Liver (tissue), 8 donors: ENCODE measurements at regions not wholly inside any gene's neighbourhood (a gene's known extent, or its start where the extent isn't known, plus 50 kb on each side); places are given as distances from the start of the nearest gene placed in this dataset.

Experiments used
- DNase-seq: peaks from one replicate; pipeline ENCODE4 v3.0.0-alpha.2; 2017; ENCODE audit warnings: low spot score
- H3K27ac ChIP-seq, 2 donors: one replicate each; pipeline ENCODE4 v1.7.0; 2013; ENCODE audit warnings: inconsistent platforms in 2 of 2, low read length in 2 of 2, control low read depth in 1 of 2, low read depth in 1 of 2, mild to moderate bottlenecking in 1 of 2
- H3K27me3 ChIP-seq, 4 donors: one replicate each; pipeline versions ENCODE4 v1.6.1 to v1.7.0; 2013; ENCODE audit warnings: low read length in 3 of 4, inconsistent platforms in 1 of 4, mild to moderate bottlenecking in 1 of 4, moderate library complexity in 1 of 4; ENCODE audit not compliant: control insufficient read depth in 4 of 4, insufficient read depth in 4 of 4
- H3K36me3 ChIP-seq, 4 donors: one replicate each; pipeline versions ENCODE4 v1.6.1 to v1.7.0; 2013; ENCODE audit warnings: low read length in 3 of 4, mild to moderate bottlenecking in 3 of 4, low read depth in 1 of 4, moderate library complexity in 1 of 4; ENCODE audit not compliant: control insufficient read depth in 4 of 4, insufficient read depth in 3 of 4
- H3K4me1 ChIP-seq, 4 donors: one replicate each; pipeline versions ENCODE4 v1.6.1 to v1.7.0; 2013; ENCODE audit warnings: low read length in 3 of 4, mild to moderate bottlenecking in 3 of 4, moderate library complexity in 1 of 4; ENCODE audit not compliant: control insufficient read depth in 4 of 4, insufficient read depth in 4 of 4
- H3K4me3 ChIP-seq, 3 donors: one replicate each; pipeline versions ENCODE4 v1.6.1 to v1.7.0; 2013; ENCODE audit warnings: low read length in 3 of 3, control low read depth in 1 of 3, low read depth in 1 of 3, mild to moderate bottlenecking in 1 of 3
- H3K9ac ChIP-seq, 2 donors: one replicate each; pipeline ENCODE4 v1.7.0; 2013; ENCODE audit warnings: low read length in 2 of 2, mild to moderate bottlenecking in 2 of 2, moderate library complexity in 2 of 2, control low read depth in 1 of 2, low read depth in 1 of 2
- H3K9me3 ChIP-seq, 4 donors: one replicate each; pipeline versions ENCODE4 v1.6.1 to v1.7.0; 2013; ENCODE audit warnings: low read length in 3 of 4; ENCODE audit not compliant: control insufficient read depth in 4 of 4
- EGR1 ChIP-seq, 2 donors: IDR thresholded peaks; 2 replicates each; pipeline ENCODE4 v1.6.1; 2016 to 2018; ENCODE audit warnings: antibody characterized with exemption in 2 of 2, low read depth in 2 of 2
- FOXA2 ChIP-seq: IDR thresholded peaks from 2 replicates; pipeline ENCODE4 v1.6.1; 2016; ENCODE audit warnings: antibody characterized with exemption
- GABPA ChIP-seq, 2 donors: IDR thresholded peaks in 1 of 2; conservative IDR thresholded peaks in 1 of 2; 2 replicates each; pipeline ENCODE4 v1.6.1; 2016; ENCODE audit warnings: antibody characterized with exemption in 2 of 2, mild to moderate bottlenecking in 1 of 2, moderate library complexity in 1 of 2
- HNF4A ChIP-seq, 2 donors: conservative IDR thresholded peaks; 2 replicates each; pipeline ENCODE4 v1.6.1; 2016; ENCODE audit warnings: antibody characterized with exemption in 2 of 2, mild to moderate bottlenecking in 2 of 2
- HNF4G ChIP-seq: IDR thresholded peaks from 2 replicates; pipeline ENCODE4 v1.6.1; 2016; ENCODE audit warnings: antibody characterized with exemption
- RAD21 ChIP-seq, 2 donors: IDR thresholded peaks; 2 replicates each; pipeline ENCODE4 v1.6.1; 2016; ENCODE audit warnings: antibody characterized with exemption in 2 of 2, mild to moderate bottlenecking in 2 of 2
- RXRA ChIP-seq, 2 donors: IDR thresholded peaks; 2 replicates each; pipeline ENCODE4 v1.6.1; 2017 to 2018; ENCODE audit warnings: antibody characterized with exemption in 2 of 2, mild to moderate bottlenecking in 1 of 2
- SP1 ChIP-seq: IDR thresholded peaks from 2 replicates; pipeline ENCODE4 v1.6.1; 2018; ENCODE audit warnings: antibody characterized with exemption, mild to moderate bottlenecking
- WGBS: extraction: QIAGEN DNeasy Blood & Tissue Kit; methylation state at CpG from one replicate; pipeline ENCODE4 v1.1.7; 2013; 5-methylcytosine and 5-hydroxymethylcytosine counted together
- TF ChIP-seq, protein P1 (sequence below): IDR thresholded peaks from 2 replicates; pipeline ENCODE4 v1.6.1; 2016; ENCODE audit warnings: antibody characterized with exemption
- TF ChIP-seq, protein P2 (sequence below): IDR thresholded peaks from 2 replicates; pipeline ENCODE4 v1.6.1; 2016; ENCODE audit warnings: antibody characterized with exemption, mild to moderate bottlenecking
- TF ChIP-seq, protein P3 (sequence below): IDR thresholded peaks from 2 replicates; pipeline ENCODE4 v1.6.1; 2016; ENCODE audit warnings: antibody characterized with exemption
- TF ChIP-seq, protein P4 (sequence below): IDR thresholded peaks from 2 replicates; pipeline ENCODE4 v1.6.1; 2016; ENCODE audit warnings: antibody characterized with exemption
- TF ChIP-seq, protein P5 (sequence below): fragments of 150-350 bp; IDR thresholded peaks from 2 replicates; pipeline ENCODE4 v1.5.1; 2017; ENCODE audit warnings: improper control_type of control experiment, low read depth, low read length; ENCODE audit not compliant: missing input control
- donor health status: healthy.
- donor health status: healthy.
- donor health status: healthy.
- donor health status: healthy.
- donor health status: healthy.

DNA sequence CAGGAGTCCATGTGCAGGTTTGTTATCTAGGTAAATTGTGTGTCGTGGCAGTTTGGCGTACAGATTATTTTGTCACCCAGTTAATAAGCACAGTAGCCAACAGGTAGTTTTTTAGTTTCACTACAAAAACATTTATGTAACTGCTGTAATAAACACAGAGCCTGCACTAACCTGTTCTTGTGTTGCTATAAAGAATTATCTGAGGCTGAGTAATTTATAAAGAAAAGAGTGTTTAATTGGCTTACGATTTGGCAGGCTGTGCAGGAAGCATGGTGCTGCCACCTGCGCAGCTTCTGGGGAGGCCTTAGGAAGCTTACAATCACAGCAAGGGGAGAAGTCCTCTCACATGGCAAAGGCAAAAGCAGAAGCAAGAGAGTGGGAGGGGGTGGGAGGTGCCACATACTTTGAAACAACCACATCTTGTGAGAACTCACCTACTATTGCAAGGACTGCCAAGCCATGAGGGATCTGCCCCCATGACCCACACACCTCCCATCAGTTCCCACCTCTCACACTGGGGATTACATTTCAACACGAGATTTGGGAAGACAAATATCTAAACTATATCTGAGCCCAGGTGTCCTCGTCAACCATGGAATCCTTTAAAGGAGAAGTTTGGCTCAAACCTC, 266.4 kb upstream of the GRIP1 start:
- WGBS: 67% methylated on average over 6 of the region's 6 CpGs
- no peaks in the 10 kb centered on the region for H3K9me3 ChIP-seq

DNA sequence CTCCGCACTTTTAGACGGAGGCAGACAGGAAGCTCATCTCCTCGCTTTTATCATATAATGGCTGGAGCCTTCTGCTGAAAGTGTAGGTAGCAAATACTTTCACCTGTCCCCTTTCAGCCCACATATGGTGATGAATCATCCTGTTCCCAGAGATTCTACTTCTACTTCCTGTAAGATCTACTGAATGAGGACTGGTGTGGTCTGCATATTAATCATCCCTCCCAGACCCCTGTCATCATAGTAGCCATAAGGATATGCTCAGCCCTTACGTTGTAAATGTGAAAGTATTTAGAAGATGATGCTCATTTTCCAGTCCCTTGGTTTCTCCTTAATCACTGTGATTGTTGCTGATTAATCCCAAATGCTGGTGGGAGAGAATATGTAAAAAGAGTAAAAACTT, 268.2 kb upstream of the GRIP1 start:
- Histone ChIP-seq H3K4me3 (no peak overlapping the region), H3K27me3 (no peaks in the 10 kb centered on the region), H3K4me1 (no peaks in the 10 kb centered on the region), H3K9me3 (no peaks in the 10 kb centered on the region), H3K36me3 (no peaks in the 10 kb centered on the region), H3K9ac (no peak overlapping the region), H3K27ac (no peak overlapping the region)
- no peak for DNase-seq
- TF ChIP-seq HNF4A (conservative IDR thresholded peaks at IDR 0.05): no peak
- 70% methylated on average over 4 of the region's 4 CpGs for WGBS

More for the DNA sequence above, 266.4 kb upstream of the GRIP1 start:
- no peak for DNase-seq
- H3K9ac ChIP-seq: no peak overlapping the region
- no peak overlapping the region for H3K4me3 ChIP-seq
- no peaks in the 10 kb centered on the region for H3K4me1 ChIP-seq
- no peaks in the 10 kb centered on the region for H3K36me3 ChIP-seq
- no peaks in the 10 kb centered on the region for H3K27me3 ChIP-seq
- TF ChIP-seq, protein P1, sequence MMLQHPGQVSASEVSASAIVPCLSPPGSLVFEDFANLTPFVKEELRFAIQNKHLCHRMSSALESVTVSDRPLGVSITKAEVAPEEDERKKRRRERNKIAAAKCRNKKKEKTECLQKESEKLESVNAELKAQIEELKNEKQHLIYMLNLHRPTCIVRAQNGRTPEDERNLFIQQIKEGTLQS: no peak
- TF ChIP-seq FOXA2 (no peak), RXRA (IDR thresholded peaks at IDR 0.05) (no peak), GABPA (IDR thresholded peaks at IDR 0.05 in 1 of 2, conservative IDR thresholded peaks at IDR 0.05 in 1 of 2) (no peak), HNF4A (conservative IDR thresholded peaks at IDR 0.05) (no peak), RAD21 (IDR thresholded peaks at IDR 0.05) (no peak), EGR1 (IDR thresholded peaks at IDR 0.05; ENCODE audit: low read depth in 2 of 2) (no peak)
- TF ChIP-seq, protein P2, sequence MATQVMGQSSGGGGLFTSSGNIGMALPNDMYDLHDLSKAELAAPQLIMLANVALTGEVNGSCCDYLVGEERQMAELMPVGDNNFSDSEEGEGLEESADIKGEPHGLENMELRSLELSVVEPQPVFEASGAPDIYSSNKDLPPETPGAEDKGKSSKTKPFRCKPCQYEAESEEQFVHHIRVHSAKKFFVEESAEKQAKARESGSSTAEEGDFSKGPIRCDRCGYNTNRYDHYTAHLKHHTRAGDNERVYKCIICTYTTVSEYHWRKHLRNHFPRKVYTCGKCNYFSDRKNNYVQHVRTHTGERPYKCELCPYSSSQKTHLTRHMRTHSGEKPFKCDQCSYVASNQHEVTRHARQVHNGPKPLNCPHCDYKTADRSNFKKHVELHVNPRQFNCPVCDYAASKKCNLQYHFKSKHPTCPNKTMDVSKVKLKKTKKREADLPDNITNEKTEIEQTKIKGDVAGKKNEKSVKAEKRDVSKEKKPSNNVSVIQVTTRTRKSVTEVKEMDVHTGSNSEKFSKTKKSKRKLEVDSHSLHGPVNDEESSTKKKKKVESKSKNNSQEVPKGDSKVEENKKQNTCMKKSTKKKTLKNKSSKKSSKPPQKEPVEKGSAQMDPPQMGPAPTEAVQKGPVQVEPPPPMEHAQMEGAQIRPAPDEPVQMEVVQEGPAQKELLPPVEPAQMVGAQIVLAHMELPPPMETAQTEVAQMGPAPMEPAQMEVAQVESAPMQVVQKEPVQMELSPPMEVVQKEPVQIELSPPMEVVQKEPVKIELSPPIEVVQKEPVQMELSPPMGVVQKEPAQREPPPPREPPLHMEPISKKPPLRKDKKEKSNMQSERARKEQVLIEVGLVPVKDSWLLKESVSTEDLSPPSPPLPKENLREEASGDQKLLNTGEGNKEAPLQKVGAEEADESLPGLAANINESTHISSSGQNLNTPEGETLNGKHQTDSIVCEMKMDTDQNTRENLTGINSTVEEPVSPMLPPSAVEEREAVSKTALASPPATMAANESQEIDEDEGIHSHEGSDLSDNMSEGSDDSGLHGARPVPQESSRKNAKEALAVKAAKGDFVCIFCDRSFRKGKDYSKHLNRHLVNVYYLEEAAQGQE: no peak
- TF ChIP-seq, protein P3, sequence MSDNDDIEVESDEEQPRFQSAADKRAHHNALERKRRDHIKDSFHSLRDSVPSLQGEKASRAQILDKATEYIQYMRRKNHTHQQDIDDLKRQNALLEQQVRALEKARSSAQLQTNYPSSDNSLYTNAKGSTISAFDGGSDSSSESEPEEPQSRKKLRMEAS: no peak
- no peak overlapping the region for H3K27ac ChIP-seq

DNA sequence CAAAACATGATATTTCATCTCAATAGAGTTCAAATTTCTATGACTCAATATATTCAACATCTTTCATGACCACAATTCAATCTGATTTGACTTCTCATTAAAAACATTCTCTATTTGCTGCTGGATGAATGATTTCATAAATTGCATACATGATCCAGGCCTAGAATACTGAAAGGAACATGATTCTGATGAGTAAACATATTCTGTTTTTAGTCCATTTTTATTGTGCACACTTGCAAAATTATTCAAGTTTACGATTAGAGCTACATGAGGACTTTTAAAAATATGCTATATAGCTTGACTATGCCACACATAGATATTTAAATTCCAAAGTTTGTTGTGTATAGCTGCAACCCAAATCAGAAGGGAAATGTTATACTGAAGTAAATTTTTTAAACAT, 273.8 kb upstream of the GRIP1 start:
- WGBS: 54% methylated on average over 1 of the region's 1 CpG
- Histone ChIP-seq H3K9me3 (no peaks in the 10 kb centered on the region), H3K4me3 (no peak overlapping the region), H3K27ac (no peak overlapping the region), H3K27me3 (no peaks in the 10 kb centered on the region), H3K9ac (no peak overlapping the region), H3K4me1 (no peaks in the 10 kb centered on the region), H3K36me3 (no peaks in the 10 kb centered on the region)
- no peak for DNase-seq
- no peak for TF ChIP-seq HNF4G
- TF ChIP-seq, protein P1: no peak
- TF ChIP-seq SP1: no peak
- TF ChIP-seq, protein P4, sequence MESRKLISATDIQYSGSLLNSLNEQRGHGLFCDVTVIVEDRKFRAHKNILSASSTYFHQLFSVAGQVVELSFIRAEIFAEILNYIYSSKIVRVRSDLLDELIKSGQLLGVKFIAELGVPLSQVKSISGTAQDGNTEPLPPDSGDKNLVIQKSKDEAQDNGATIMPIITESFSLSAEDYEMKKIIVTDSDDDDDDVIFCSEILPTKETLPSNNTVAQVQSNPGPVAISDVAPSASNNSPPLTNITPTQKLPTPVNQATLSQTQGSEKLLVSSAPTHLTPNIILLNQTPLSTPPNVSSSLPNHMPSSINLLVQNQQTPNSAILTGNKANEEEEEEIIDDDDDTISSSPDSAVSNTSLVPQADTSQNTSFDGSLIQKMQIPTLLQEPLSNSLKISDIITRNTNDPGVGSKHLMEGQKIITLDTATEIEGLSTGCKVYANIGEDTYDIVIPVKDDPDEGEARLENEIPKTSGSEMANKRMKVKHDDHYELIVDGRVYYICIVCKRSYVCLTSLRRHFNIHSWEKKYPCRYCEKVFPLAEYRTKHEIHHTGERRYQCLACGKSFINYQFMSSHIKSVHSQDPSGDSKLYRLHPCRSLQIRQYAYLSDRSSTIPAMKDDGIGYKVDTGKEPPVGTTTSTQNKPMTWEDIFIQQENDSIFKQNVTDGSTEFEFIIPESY: no peak
- TF ChIP-seq, protein P2: no peak
- TF ChIP-seq, protein P3: no peak
- no peak for TF ChIP-seq EGR1 (IDR thresholded peaks at IDR 0.05; ENCODE audit: low read depth in 2 of 2)
- no peak for TF ChIP-seq RAD21 (IDR thresholded peaks at IDR 0.05)
- TF ChIP-seq, protein P5, sequence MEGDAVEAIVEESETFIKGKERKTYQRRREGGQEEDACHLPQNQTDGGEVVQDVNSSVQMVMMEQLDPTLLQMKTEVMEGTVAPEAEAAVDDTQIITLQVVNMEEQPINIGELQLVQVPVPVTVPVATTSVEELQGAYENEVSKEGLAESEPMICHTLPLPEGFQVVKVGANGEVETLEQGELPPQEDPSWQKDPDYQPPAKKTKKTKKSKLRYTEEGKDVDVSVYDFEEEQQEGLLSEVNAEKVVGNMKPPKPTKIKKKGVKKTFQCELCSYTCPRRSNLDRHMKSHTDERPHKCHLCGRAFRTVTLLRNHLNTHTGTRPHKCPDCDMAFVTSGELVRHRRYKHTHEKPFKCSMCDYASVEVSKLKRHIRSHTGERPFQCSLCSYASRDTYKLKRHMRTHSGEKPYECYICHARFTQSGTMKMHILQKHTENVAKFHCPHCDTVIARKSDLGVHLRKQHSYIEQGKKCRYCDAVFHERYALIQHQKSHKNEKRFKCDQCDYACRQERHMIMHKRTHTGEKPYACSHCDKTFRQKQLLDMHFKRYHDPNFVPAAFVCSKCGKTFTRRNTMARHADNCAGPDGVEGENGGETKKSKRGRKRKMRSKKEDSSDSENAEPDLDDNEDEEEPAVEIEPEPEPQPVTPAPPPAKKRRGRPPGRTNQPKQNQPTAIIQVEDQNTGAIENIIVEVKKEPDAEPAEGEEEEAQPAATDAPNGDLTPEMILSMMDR: no peak
- TF ChIP-seq HNF4A (conservative IDR thresholded peaks at IDR 0.05): no peak
